SK-N-SH treated with all-trans-retinoic acid at 6 μM for 48 hours (cell line): ENCODE measurements at regions not wholly inside any gene's neighbourhood (a gene's known extent, or its start where the extent isn't known, plus 50 kb on each side); places are given as distances from the start of the nearest gene placed in this dataset.

Source experiments
- CREB5 ChIP-seq: fragments of 250-450 bp; sonication (Bioruptor Pico); IDR thresholded peaks from 2 replicates; pipeline ENCODE4 v1.5.1; 2020; ENCODE audit warnings: low read depth, mild to moderate bottlenecking, moderate library complexity
- POU6F1 ChIP-seq: fragments of 250-450 bp; sonication (Bioruptor Pico); IDR thresholded peaks from 2 replicates; pipeline ENCODE4 v1.8.0; 2021; ENCODE audit warnings: low read depth, mild to moderate bottlenecking, moderate library complexity, borderline replicate concordance
- SNAI2 ChIP-seq: fragments of 250-450 bp; sonication (Bioruptor Pico); IDR thresholded peaks from 2 replicates; pipeline ENCODE4 v1.5.0; 2020; ENCODE audit warnings: mild to moderate bottlenecking, moderate library complexity
- TCF4 ChIP-seq: fragments of 250-450 bp; sonication (Bioruptor Pico); IDR thresholded peaks from 2 replicates; pipeline ENCODE4 v1.8.0; 2021; ENCODE audit warnings: mild to moderate bottlenecking, moderate library complexity, borderline replicate concordance
- TOX ChIP-seq: fragments of 250-450 bp; sonication (Bioruptor Pico); IDR thresholded peaks from 2 replicates; pipeline ENCODE4 v1.8.0; 2021; ENCODE audit warnings: mild to moderate bottlenecking, moderate library complexity, borderline replicate concordance
- TSHZ2 ChIP-seq: fragments of 250-450 bp; sonication (Bioruptor Pico); IDR thresholded peaks from 2 replicates; pipeline ENCODE4 v1.5.0; 2020; ENCODE audit warnings: mild to moderate bottlenecking, moderate library complexity

GRCh38 chr9:2453701-2454100, 167.9 kb upstream of the VLDLR start:
- no peak for TF ChIP-seq SNAI2 (CRISPR knock-in tag)
- no peak for TF ChIP-seq CREB5 (CRISPR knock-in tag)
- no peak for TF ChIP-seq TSHZ2 (CRISPR knock-in tag)
- TF ChIP-seq TOX (CRISPR knock-in tag) = no peak
- TF ChIP-seq TCF4 (CRISPR knock-in tag) = no peak
- no peak for TF ChIP-seq POU6F1 (CRISPR knock-in tag)
